Muscle layer of colon (tissue), 2 donors: ENCODE measurements at regions not wholly inside any gene's neighbourhood (a gene's known extent, or its start where the extent isn't known, plus 50 kb on each side); places are given as distances from the start of the nearest gene placed in this dataset.

Experiments used
- H3K27ac ChIP-seq: one replicate; pipeline ENCODE4 v1.7.0; 2013; ENCODE audit warnings: low read depth, mild to moderate bottlenecking, low read length, moderate library complexity
- H3K27me3 ChIP-seq, 2 donors: one replicate each; pipeline ENCODE4 v1.7.0; 2013; ENCODE audit warnings: low read length in 2 of 2, mild to moderate bottlenecking in 2 of 2; ENCODE audit not compliant: insufficient read depth in 2 of 2, control insufficient read depth in 1 of 2
- H3K36me3 ChIP-seq: one replicate; pipeline ENCODE4 v1.7.0; 2013; ENCODE audit warnings: mild to moderate bottlenecking, low read length; ENCODE audit not compliant: insufficient read depth
- H3K4me1 ChIP-seq: one replicate; pipeline ENCODE4 v1.7.0; 2013; ENCODE audit warnings: mild to moderate bottlenecking, low read length; ENCODE audit not compliant: insufficient read depth
- H3K4me3 ChIP-seq, 2 donors: one replicate each; pipeline ENCODE4 v1.7.0; 2013; ENCODE audit warnings: low read length in 2 of 2, low read depth in 1 of 2, mild to moderate bottlenecking in 1 of 2, moderate library complexity in 1 of 2
- H3K9ac ChIP-seq: one replicate; pipeline ENCODE4 v1.7.0; 2013; ENCODE audit warnings: low read length
- H3K9me3 ChIP-seq: one replicate; pipeline ENCODE4 v1.7.0; 2013; ENCODE audit warnings: mild to moderate bottlenecking, low read length
- donor health status: abdominal sarcoma.
- donor health status: Adenocarcinoma of cecum.

GRCh38 chr13:44079413-44080205, 199.9 kb downstream of the LACC1 start:
- Histone ChIP-seq H3K36me3 (no peaks in the 10 kb centered on the region), H3K9ac (no peak overlapping the region), H3K27ac (no peak overlapping the region), H3K4me3 (no peak overlapping the region), H3K4me1 (peaks cover 8% of the 10 kb centered on the region), H3K9me3 (no peaks in the 10 kb centered on the region), H3K27me3 (no peaks in the 10 kb centered on the region)

GRCh38 chr13:44084146-44084545, 204.4 kb downstream of the LACC1 start:
- no peak overlapping the region for H3K4me3 ChIP-seq
- no peaks in the 10 kb centered on the region for H3K4me1 ChIP-seq
- no peaks in the 10 kb centered on the region for H3K36me3 ChIP-seq
- H3K27me3 ChIP-seq, result no peaks in the 10 kb centered on the region
- no peak overlapping the region for H3K27ac ChIP-seq
- no peak overlapping the region for H3K9ac ChIP-seq
- no peaks in the 10 kb centered on the region for H3K9me3 ChIP-seq

GRCh38 chr13:44086389-44086788, 206.7 kb downstream of the LACC1 start:
- Histone ChIP-seq H3K9ac (no peak overlapping the region), H3K27me3 (no peaks in the 10 kb centered on the region)

GRCh38 chr13:44088411-44088810, 208.7 kb downstream of the LACC1 start:
- Histone ChIP-seq H3K4me3 (no peak overlapping the region), H3K27me3 (no peaks in the 10 kb centered on the region), H3K9ac (no peak overlapping the region), H3K36me3 (no peaks in the 10 kb centered on the region), H3K9me3 (no peaks in the 10 kb centered on the region), H3K4me1 (no peaks in the 10 kb centered on the region), H3K27ac (no peak overlapping the region)

More at GRCh38 chr13:44086389-44086788, 206.7 kb downstream of the LACC1 start:
- Histone ChIP-seq H3K4me1 (no peaks in the 10 kb centered on the region), H3K9me3 (no peaks in the 10 kb centered on the region), H3K36me3 (no peaks in the 10 kb centered on the region), H3K4me3 (no peak overlapping the region), H3K27ac (no peak overlapping the region)

DNA sequence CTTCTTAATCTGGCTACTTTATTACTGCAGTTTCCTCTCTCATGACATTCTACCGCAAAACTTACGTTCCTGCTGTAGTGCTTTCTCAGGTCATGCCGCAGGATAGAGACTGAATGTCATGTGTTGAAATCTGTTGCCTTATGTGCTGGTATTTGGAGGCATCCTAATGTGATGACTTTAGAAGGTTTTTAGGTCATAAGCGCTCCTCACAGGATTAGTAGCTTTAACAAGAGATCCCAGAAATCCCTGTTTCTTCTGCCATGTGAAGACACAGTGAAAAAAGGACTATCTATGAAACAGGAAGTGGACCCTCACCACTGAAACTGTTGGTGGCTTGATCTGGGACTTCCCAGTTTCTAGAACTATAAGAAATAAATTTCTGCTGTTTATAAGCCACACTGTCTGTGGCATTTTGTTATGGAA, 209.3 kb downstream of the LACC1 start:
- no peaks in the 10 kb centered on the region for H3K27me3 ChIP-seq
- H3K4me1 ChIP-seq, result peaks cover 5% of the 10 kb centered on the region
- no peaks in the 10 kb centered on the region for H3K36me3 ChIP-seq
- no peak overlapping the region for H3K9ac ChIP-seq
- H3K9me3 ChIP-seq, result no peaks in the 10 kb centered on the region
- no peak overlapping the region for H3K4me3 ChIP-seq
- H3K27ac ChIP-seq, result no peak overlapping the region

DNA sequence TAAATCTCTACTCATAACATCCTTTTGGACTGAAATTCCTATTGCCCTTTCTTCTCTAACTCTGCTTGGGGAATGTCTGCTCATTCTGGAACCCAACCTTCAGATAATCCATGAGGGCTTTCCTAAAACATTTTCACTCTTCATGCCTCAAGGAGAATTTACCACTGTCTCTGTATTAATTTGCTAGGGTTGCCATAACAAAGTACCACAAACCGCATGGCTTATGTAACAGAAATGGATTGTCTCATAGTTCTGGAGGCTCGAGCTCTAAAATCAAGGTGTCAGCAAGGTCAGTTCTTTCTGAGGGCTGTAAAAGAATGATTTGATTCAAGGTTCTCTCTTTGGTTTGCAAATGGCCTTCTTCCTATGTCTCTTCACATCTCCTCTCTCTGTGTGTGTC, 209.7 kb downstream of the LACC1 start:
- no peaks in the 10 kb centered on the region for H3K36me3 ChIP-seq
- H3K27me3 ChIP-seq, result no peaks in the 10 kb centered on the region
- peaks cover 6% of the 10 kb centered on the region for H3K4me1 ChIP-seq
- H3K9me3 ChIP-seq, result no peaks in the 10 kb centered on the region
- H3K9ac ChIP-seq, result no peak overlapping the region
- no peak overlapping the region for H3K4me3 ChIP-seq
- no peak overlapping the region for H3K27ac ChIP-seq

- no peak overlapping the region for H3K4me3 ChIP-seq
- no peak overlapping the region for H3K9ac ChIP-seq
- H3K27ac ChIP-seq, result no peak overlapping the region
- H3K27me3 ChIP-seq, result no peaks in the 10 kb centered on the region
- no peaks in the 10 kb centered on the region for H3K9me3 ChIP-seq
- H3K4me1 ChIP-seq, result peaks cover 6% of the 10 kb centered on the region
- no peaks in the 10 kb centered on the region for H3K36me3 ChIP-seq
Measured at GRCh38 chr13:44092078-44092970, 212.6 kb downstream of the LACC1 start.

DNA sequence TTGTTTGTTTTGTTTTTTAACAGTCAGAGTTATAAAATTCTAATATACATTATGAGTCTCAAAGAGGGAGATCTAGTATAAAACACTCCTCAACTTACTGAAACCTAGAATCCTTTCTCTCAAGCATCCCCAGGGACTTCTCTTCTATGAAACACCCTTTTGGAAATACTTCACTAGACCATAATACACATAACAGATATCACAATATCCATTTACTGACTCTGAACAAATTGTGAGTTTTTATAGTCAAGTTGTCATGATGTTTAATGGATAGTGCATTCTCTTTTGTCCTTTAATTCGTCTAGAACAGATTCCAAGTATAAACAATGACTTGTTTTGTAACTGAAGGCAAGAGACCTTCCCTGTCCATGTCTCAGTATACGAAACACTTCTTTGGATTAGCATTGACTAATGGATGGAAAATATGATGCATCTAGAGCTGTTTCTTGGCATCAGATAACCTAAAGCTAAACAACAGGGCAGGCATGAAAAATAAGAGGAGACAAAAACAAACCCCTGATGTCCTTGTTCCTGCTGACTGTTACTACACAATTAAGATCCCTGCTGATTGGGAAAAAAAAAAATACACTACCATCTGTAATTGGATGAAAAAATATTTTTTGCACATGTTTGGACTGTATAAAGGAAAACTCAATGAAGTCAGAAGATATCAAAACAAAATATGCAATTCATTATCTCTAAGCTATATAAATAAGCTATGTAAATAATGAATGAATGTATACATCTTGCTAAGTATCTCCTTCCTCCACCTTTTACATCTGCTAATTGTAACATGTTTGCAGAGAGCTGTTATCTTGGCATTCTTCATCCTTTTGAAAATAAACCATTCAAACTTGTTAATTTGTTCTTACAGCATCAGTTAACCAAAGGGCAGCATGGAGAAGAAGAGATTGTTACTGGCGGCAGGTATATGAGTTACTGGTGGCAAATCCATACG, 214.2 kb downstream of the LACC1 start:
- Histone ChIP-seq H3K36me3 (no peaks in the 10 kb centered on the region), H3K9ac (no peak overlapping the region), H3K9me3 (no peaks in the 10 kb centered on the region), H3K4me1 (peaks cover 6% of the 10 kb centered on the region), H3K4me3 (no peak overlapping the region), H3K27ac (no peak overlapping the region), H3K27me3 (no peaks in the 10 kb centered on the region)

DNA sequence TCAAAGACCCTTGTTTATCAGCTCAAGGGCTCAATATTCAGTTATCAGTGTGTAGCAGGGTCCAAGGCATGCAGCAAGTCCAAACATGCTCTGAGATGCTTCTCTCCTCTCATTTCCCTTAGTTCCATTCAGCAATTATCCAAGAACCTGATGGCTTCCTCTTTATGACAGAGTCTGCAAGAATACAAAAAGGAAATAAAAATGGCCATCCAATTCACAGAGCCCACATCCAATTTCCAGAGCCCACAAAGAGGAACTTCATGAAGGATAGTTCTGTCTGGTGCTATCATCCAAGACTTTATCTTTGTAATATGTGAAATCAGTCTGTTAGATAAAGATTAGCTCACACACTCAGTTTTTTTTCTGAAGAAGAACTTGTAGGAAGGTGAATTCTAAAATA, 217.2 kb downstream of the LACC1 start:
- Histone ChIP-seq H3K9ac (no peak overlapping the region), H3K9me3 (no peaks in the 10 kb centered on the region), H3K4me3 (no peak overlapping the region), H3K27ac (no peak overlapping the region), H3K36me3 (no peaks in the 10 kb centered on the region), H3K4me1 (peaks cover 6% of the 10 kb centered on the region), H3K27me3 (no peaks in the 10 kb centered on the region)

DNA sequence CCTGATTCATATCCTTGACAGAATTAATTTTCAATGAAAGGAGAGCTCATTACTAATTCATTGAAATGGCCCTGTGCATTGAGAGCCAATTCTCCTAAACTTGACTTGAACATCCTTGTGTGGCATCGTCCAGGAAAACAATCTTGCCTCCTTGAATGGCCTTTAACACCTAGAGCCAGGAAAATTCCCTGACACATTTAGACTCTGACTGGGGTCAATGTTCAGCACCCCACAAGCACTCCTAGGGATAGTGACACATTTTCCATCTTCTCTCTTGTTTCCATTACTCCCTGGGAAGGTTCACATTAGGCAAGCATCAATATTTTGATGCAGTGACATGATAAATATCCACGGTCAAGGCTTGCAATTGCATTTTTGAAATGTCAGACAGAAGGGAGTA, 218.9 kb downstream of the LACC1 start:
- Histone ChIP-seq H3K9me3 (no peaks in the 10 kb centered on the region), H3K36me3 (no peaks in the 10 kb centered on the region), H3K27ac (no peak overlapping the region), H3K4me1 (peaks cover 5% of the 10 kb centered on the region), H3K9ac (no peak overlapping the region), H3K27me3 (no peaks in the 10 kb centered on the region), H3K4me3 (no peak overlapping the region)
